Neural progenitor cell (in vitro differentiated cells): ENCODE measurements at regions not wholly inside any gene's neighbourhood (a gene's known extent, or its start where the extent isn't known, plus 50 kb on each side); places are given as distances from the start of the nearest gene placed in this dataset.

Experiments used
- DNase-seq: peaks from one replicate; pipeline ENCODE4 v3.0.0-alpha.2; 2016; ENCODE audit warnings: low spot score
- H2AFZ ChIP-seq: fragments of 200-600 bp; sonication (generic); replicated peaks from 2 replicates; pipeline ENCODE4 v1.6.1; 2016; ENCODE audit warnings: antibody characterized with exemption
- H3F3A ChIP-seq: fragments of 200-600 bp; sonication (generic); 2 replicates; pipeline ENCODE4 v1.6.1; 2016; ENCODE audit warnings: antibody characterized with exemption, low read depth
- H3K27ac ChIP-seq: fragments of 200-600 bp; sonication (generic); 2 replicates; pipeline ENCODE4 v1.5.1; 2016; ENCODE audit warnings: mild to moderate bottlenecking
- H3K27me3 ChIP-seq: fragments of 200-600 bp; sonication (generic); 2 replicates; pipeline ENCODE4 v1.6.1; 2016; ENCODE audit warnings: mild to moderate bottlenecking, moderate library complexity
- H3K36me3 ChIP-seq: fragments of 200-600 bp; sonication (generic); 2 replicates; pipeline ENCODE4 v1.5.1; 2016
- H3K4me1 ChIP-seq: fragments of 200-600 bp; sonication (generic); 2 replicates; pipeline ENCODE4 v1.6.1; 2016; ENCODE audit warnings: mixed run types
- H3K4me2 ChIP-seq: fragments of 200-600 bp; sonication (generic); 2 replicates; pipeline ENCODE4 v1.6.1; 2016
- H3K4me3 ChIP-seq: fragments of 200-600 bp; sonication (generic); 2 replicates; pipeline ENCODE4 v1.5.1; 2016
- H3K79me2 ChIP-seq: fragments of 200-600 bp; sonication (generic); 2 replicates; pipeline ENCODE4 v1.6.1; 2016; ENCODE audit warnings: low read depth
- H3K9ac ChIP-seq: fragments of 200-600 bp; sonication (generic); 2 replicates; pipeline ENCODE4 v1.6.1; 2016
- H3K9me3 ChIP-seq: fragments of 200-600 bp; sonication (generic); 2 replicates; pipeline ENCODE4 v1.5.1; 2016; ENCODE audit warnings: low read depth
- H4K20me1 ChIP-seq: fragments of 200-600 bp; sonication (generic); 2 replicates; pipeline ENCODE4 v1.6.1; 2016; ENCODE audit warnings: low read depth
- H3K27ac Mint-ChIP-seq: 3 replicates; pipeline ENCODE4 v1.8.0; 2021; ENCODE audit warnings: mixed read lengths
- H3K27me3 Mint-ChIP-seq: 2 replicates; pipeline ENCODE4 v1.8.0; 2022; ENCODE audit warnings: low read depth, mild to moderate bottlenecking, inconsistent platforms, moderate library complexity, mixed read lengths; ENCODE audit not compliant: insufficient read depth
- H3K36me3 Mint-ChIP-seq: 3 replicates; pipeline ENCODE4 v1.8.0; 2021; ENCODE audit warnings: mixed read lengths
- H3K4me1 Mint-ChIP-seq: 3 replicates; pipeline ENCODE4 v1.8.0; 2021; ENCODE audit warnings: mixed read lengths
- H3K4me3 Mint-ChIP-seq: 3 replicates; pipeline ENCODE4 v1.8.0; 2021; ENCODE audit warnings: mild to moderate bottlenecking, moderate library complexity, mixed read lengths
- H3K9me3 Mint-ChIP-seq: 3 replicates; pipeline ENCODE4 v1.8.0; 2020; ENCODE audit warnings: mixed read lengths
- CTCF ChIP-seq: fragments of 200-600 bp; sonication (generic); IDR thresholded peaks from 2 replicates; pipeline ENCODE4 v1.5.1; 2017; ENCODE audit warnings: antibody characterized with exemption, mild to moderate bottlenecking
- EZH2 ChIP-seq: fragments of 200-600 bp; sonication (generic); IDR thresholded peaks from 2 replicates; pipeline ENCODE4 v1.6.1; 2017; ENCODE audit warnings: antibody characterized with exemption, mild to moderate bottlenecking, moderate library complexity
- EZH2phosphoT487 ChIP-seq: fragments of 200-600 bp; sonication (generic); IDR thresholded peaks from 2 replicates; pipeline ENCODE4 v1.6.1; 2017; ENCODE audit warnings: antibody characterized with exemption

GRCh38 chr10:21100871-21101514, 203.9 kb upstream of the NEBL start:
- Histone ChIP-seq H3K9me3 (no peaks in the 10 kb centered on the region), H3K9ac (no peak overlapping the region), H3K4me2 (no peak overlapping the region), H3K27me3 (no peaks in the 10 kb centered on the region), H3K4me1 (peaks cover 28% of the 10 kb centered on the region), H2AFZ (no peak overlapping the region), H3K36me3 (no peaks in the 10 kb centered on the region), H3K27ac (peak overlapping the region; percentile 13), H3K4me3 (no peak overlapping the region), H3F3A (peaks cover 26% of the 10 kb centered on the region), H4K20me1 (no peaks in the 10 kb centered on the region), H3K79me2 (peaks cover 24% of the 10 kb centered on the region)
- H3K9me3 Mint-ChIP-seq, result peaks cover 14% of the 10 kb centered on the region
- no peak for TF ChIP-seq EZH2
- no peak for DNase-seq
- peaks cover 55% of the 10 kb centered on the region for H3K4me1 Mint-ChIP-seq
- H3K4me3 Mint-ChIP-seq, result peak overlapping the region; percentile 62
- peak overlapping the region; percentile 98 for H3K27ac Mint-ChIP-seq
- no peaks in the 10 kb centered on the region for H3K36me3 Mint-ChIP-seq
- H3K27me3 Mint-ChIP-seq, result no peaks in the 10 kb centered on the region

- H3K27ac Mint-ChIP-seq, result peak overlapping the region; percentile 98
- no peaks in the 10 kb centered on the region for H3K9me3 ChIP-seq
- H3K4me3 Mint-ChIP-seq, result peak overlapping the region; percentile 80
These were observed 203.1 kb upstream of the NEBL start for GRCh38 chr10:21100190-21100589.

GRCh38 chr10:21099291-21100062, 202.4 kb upstream of the NEBL start:
- no peak overlapping the region for H3K4me3 ChIP-seq
- H3K27me3 ChIP-seq, result no peaks in the 10 kb centered on the region
- H3K79me2 ChIP-seq, result peaks cover 39% of the 10 kb centered on the region
- TF ChIP-seq CTCF, result no peak
- no peak for TF ChIP-seq EZH2phosphoT487
- no peak for TF ChIP-seq EZH2
- H3F3A ChIP-seq, result peaks cover 26% of the 10 kb centered on the region
- H3K27ac ChIP-seq, result peak overlapping the region; percentile 13
- peaks cover 64% of the 10 kb centered on the region for H3K4me1 Mint-ChIP-seq
- peaks cover 6% of the 10 kb centered on the region for H3K36me3 Mint-ChIP-seq
- H3K9ac ChIP-seq, result no peak overlapping the region
- peak overlapping the region; percentile 46 for H3K4me2 ChIP-seq
- H2AFZ ChIP-seq, result no peak overlapping the region
- peaks cover 13% of the 10 kb centered on the region for H3K9me3 Mint-ChIP-seq
- no peaks in the 10 kb centered on the region for H3K36me3 ChIP-seq
- H3K27ac Mint-ChIP-seq, result peak overlapping the region; percentile 98
- no peak for DNase-seq
- peak overlapping the region; percentile 80 for H3K4me3 Mint-ChIP-seq
- no peaks in the 10 kb centered on the region for H4K20me1 ChIP-seq
- H3K4me1 ChIP-seq, result peaks cover 28% of the 10 kb centered on the region
- H3K27me3 Mint-ChIP-seq, result no peaks in the 10 kb centered on the region
- no peaks in the 10 kb centered on the region for H3K9me3 ChIP-seq

More at GRCh38 chr10:21100190-21100589, 203.1 kb upstream of the NEBL start:
- Histone ChIP-seq H3K27me3 (no peaks in the 10 kb centered on the region), H3K4me2 (peak overlapping the region; percentile 46), H3K36me3 (no peaks in the 10 kb centered on the region), H3K79me2 (peaks cover 32% of the 10 kb centered on the region), H3K4me1 (peaks cover 28% of the 10 kb centered on the region), H3K27ac (peak overlapping the region; percentile 13), H3K4me3 (no peak overlapping the region), H3K9ac (no peak overlapping the region), H3F3A (peaks cover 26% of the 10 kb centered on the region), H2AFZ (peak overlapping the region; percentile 4), H4K20me1 (no peaks in the 10 kb centered on the region)
- no peaks in the 10 kb centered on the region for H3K27me3 Mint-ChIP-seq
- TF ChIP-seq EZH2, result no peak
- no peak for TF ChIP-seq CTCF
- TF ChIP-seq EZH2phosphoT487, result no peak
- DNase-seq, result peak; percentile 62
- peaks cover 2% of the 10 kb centered on the region for H3K36me3 Mint-ChIP-seq
- peaks cover 60% of the 10 kb centered on the region for H3K4me1 Mint-ChIP-seq
- H3K9me3 Mint-ChIP-seq, result peaks cover 7% of the 10 kb centered on the region

DNA sequence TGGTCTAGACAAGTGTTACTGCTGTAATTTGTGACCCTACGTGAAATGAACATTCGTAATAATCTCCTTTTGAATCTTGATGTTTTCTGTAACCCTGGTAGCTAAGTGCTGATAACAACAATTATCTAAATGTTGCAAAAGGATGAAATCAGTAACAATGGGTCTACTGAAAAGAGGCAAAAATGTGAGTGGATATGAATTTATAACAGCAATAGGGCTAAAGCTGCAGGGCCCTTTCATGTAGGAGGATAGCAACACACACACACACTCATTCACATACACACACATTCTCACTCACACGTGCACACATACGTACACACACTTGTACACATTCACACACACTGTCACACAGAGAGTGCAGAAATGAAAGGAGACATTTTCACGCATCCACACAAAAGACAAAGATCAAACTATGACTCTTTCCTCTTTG, 200.8 kb upstream of the NEBL start:
- DNase-seq, result no peak
- Mint-ChIP-seq H3K4me1 (peaks cover 64% of the 10 kb centered on the region), H3K9me3 (peaks cover 6% of the 10 kb centered on the region), H3K36me3 (peaks cover 15% of the 10 kb centered on the region), H3K4me3 (no peak overlapping the region), H3K27me3 (no peaks in the 10 kb centered on the region), H3K27ac (peak overlapping the region; percentile 28)
- no peak overlapping the region for H3K4me2 ChIP-seq
- H3K27ac ChIP-seq, result no peak overlapping the region
- H3K79me2 ChIP-seq, result peaks cover 47% of the 10 kb centered on the region
- H4K20me1 ChIP-seq, result no peaks in the 10 kb centered on the region
- H3K27me3 ChIP-seq, result no peaks in the 10 kb centered on the region
- H3K36me3 ChIP-seq, result no peaks in the 10 kb centered on the region
- TF ChIP-seq CTCF, result no peak
- no peak for TF ChIP-seq EZH2
- TF ChIP-seq EZH2phosphoT487, result no peak
- no peaks in the 10 kb centered on the region for H3K9me3 ChIP-seq
- H3K4me1 ChIP-seq, result peaks cover 28% of the 10 kb centered on the region
- H3F3A ChIP-seq, result peaks cover 26% of the 10 kb centered on the region
- H3K9ac ChIP-seq, result no peak overlapping the region
- no peak overlapping the region for H2AFZ ChIP-seq
- H3K4me3 ChIP-seq, result no peak overlapping the region
